Smooth muscle cell (in vitro differentiated cells): ENCODE measurements at regions not wholly inside any gene's neighbourhood (a gene's known extent, or its start where the extent isn't known, plus 50 kb on each side); places are given as distances from the start of the nearest gene placed in this dataset.

ENCODE experiments used
- DNase-seq: peaks from one replicate; lab custom pipeline; 2025; ENCODE audit not compliant: unreplicated experiment; lab: John Stamatoyannopoulos, UW
- H2AFZ ChIP-seq: fragments of 200-600 bp; sonication (generic); 2 replicates; pipeline ENCODE4 v1.6.0; 2016; ENCODE audit warnings: antibody characterized with exemption, low read depth, mild to moderate bottlenecking
- H3F3A ChIP-seq: fragments of 200-600 bp; sonication (generic); 2 replicates; pipeline ENCODE4 v1.6.0; 2017; ENCODE audit warnings: antibody characterized with exemption, low read depth
- H3K27ac ChIP-seq: fragments of 200-600 bp; sonication (generic); 2 replicates; pipeline ENCODE4 v1.5.1; 2016; ENCODE audit warnings: low read depth, mild to moderate bottlenecking
- H3K27me3 ChIP-seq: fragments of 200-600 bp; sonication (generic); 2 replicates; pipeline ENCODE4 v1.6.1; 2016; ENCODE audit warnings: low read depth, mild to moderate bottlenecking
- H3K36me3 ChIP-seq: fragments of 200-600 bp; sonication (generic); 2 replicates; pipeline ENCODE4 v1.5.1; 2016; ENCODE audit warnings: low read depth
- H3K4me1 ChIP-seq: fragments of 200-600 bp; sonication (generic); 2 replicates; pipeline ENCODE4 v1.5.1; 2016; ENCODE audit warnings: low read depth
- H3K4me2 ChIP-seq: fragments of 200-600 bp; sonication (generic); 2 replicates; pipeline ENCODE4 v1.6.0; 2016; ENCODE audit warnings: mild to moderate bottlenecking
- H3K4me3 ChIP-seq: fragments of 200-600 bp; sonication (generic); 2 replicates; pipeline ENCODE4 v1.5.1; 2016; ENCODE audit warnings: mild to moderate bottlenecking
- H3K79me2 ChIP-seq: fragments of 200-600 bp; sonication (generic); 2 replicates; pipeline ENCODE4 v1.6.0; 2016; ENCODE audit warnings: low read depth, mild to moderate bottlenecking
- H3K9ac ChIP-seq: fragments of 200-600 bp; sonication (generic); 2 replicates; pipeline ENCODE4 v1.6.0; 2016; ENCODE audit warnings: low read depth
- H3K9me3 ChIP-seq: fragments of 200-600 bp; sonication (generic); replicated peaks from 2 replicates; pipeline ENCODE4 v1.5.1; 2016; ENCODE audit warnings: low read depth
- H4K20me1 ChIP-seq: fragments of 200-600 bp; sonication (generic); 2 replicates; pipeline ENCODE4 v1.6.0; 2016; ENCODE audit warnings: low read depth
- WGBS: methylation state at CpG from one replicate; pipeline ENCODE4 v1.1.7; 2016; ENCODE audit warnings: low lambda C conversion rate; 5-methylcytosine and 5-hydroxymethylcytosine counted together
- TF ChIP-seq, protein P1 (sequence below): fragments of 200-600 bp; sonication (generic); IDR thresholded peaks from 2 replicates; pipeline ENCODE4 v1.5.1; 2017; ENCODE audit warnings: borderline replicate concordance, mild to moderate bottlenecking, antibody characterized with exemption; ENCODE audit not compliant: insufficient read depth, poor library complexity, severe bottlenecking

DNA sequence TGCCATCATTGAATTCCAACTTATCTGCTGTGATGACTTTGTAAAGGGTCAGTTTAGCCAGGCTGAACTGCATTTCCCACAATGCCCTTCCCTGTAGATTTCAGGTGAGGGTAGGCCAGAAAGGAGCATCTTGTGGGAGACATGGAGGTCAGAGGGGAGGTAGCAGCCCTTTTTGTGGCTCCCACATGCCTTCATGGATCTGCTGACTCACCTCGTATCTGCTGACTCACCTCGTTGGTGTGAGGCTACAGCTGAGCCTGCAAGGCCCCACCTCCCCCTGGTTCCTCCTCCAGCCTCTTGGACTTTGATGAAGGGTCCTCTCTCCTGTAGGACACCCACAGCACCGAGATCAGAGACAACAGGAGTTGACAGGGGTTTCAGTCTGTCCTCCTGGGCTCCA lies 102.5 kb downstream of the SALL1 start:
- 55% methylated on average over 3 of the region's 3 CpGs for WGBS
- H3K4me2 ChIP-seq, result no peak overlapping the region
- no peak overlapping the region for H3K4me3 ChIP-seq

DNA sequence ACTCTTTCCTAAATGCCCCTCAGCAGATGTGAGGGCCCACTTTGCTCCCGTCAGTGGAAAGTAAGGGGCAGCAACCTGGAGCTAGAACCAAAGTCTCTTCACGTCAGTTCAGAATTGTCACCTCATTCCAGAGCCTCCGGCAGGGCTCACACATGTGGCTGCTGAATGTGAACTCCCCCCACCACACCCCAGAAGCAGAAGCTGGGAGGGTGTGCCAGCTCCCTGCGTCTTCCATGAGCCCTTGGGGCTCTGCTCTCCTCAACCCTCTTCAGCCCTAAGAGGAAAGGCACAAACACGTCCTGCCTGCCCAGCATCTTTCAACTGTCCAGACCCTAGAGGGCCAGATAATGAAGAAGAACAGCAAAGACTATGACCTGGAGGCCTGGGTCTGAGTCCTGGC lies 105.3 kb downstream of the SALL1 start:
- H3K79me2 ChIP-seq, result no peaks in the 10 kb centered on the region
- H2AFZ ChIP-seq, result no peak overlapping the region
- no peaks in the 10 kb centered on the region for H3K9me3 ChIP-seq
- H3K4me1 ChIP-seq, result no peaks in the 10 kb centered on the region
- TF ChIP-seq, protein P1, sequence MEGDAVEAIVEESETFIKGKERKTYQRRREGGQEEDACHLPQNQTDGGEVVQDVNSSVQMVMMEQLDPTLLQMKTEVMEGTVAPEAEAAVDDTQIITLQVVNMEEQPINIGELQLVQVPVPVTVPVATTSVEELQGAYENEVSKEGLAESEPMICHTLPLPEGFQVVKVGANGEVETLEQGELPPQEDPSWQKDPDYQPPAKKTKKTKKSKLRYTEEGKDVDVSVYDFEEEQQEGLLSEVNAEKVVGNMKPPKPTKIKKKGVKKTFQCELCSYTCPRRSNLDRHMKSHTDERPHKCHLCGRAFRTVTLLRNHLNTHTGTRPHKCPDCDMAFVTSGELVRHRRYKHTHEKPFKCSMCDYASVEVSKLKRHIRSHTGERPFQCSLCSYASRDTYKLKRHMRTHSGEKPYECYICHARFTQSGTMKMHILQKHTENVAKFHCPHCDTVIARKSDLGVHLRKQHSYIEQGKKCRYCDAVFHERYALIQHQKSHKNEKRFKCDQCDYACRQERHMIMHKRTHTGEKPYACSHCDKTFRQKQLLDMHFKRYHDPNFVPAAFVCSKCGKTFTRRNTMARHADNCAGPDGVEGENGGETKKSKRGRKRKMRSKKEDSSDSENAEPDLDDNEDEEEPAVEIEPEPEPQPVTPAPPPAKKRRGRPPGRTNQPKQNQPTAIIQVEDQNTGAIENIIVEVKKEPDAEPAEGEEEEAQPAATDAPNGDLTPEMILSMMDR, result no peak
- WGBS, result 86% methylated on average over 5 of the region's 5 CpGs
- no peaks in the 10 kb centered on the region for H3K36me3 ChIP-seq
- no peak overlapping the region for H3K27ac ChIP-seq
- no peak for DNase-seq
- H3K27me3 ChIP-seq, result no peaks in the 10 kb centered on the region
- H3K9ac ChIP-seq, result no peak overlapping the region
- H3K4me3 ChIP-seq, result no peak overlapping the region
- no peak overlapping the region for H3K4me2 ChIP-seq
- no peaks in the 10 kb centered on the region for H3F3A ChIP-seq
- H4K20me1 ChIP-seq, result no peaks in the 10 kb centered on the region

More for the DNA sequence above, 102.5 kb downstream of the SALL1 start:
- TF ChIP-seq, protein P1, result no peak
- no peak for DNase-seq
- Histone ChIP-seq H3F3A (no peaks in the 10 kb centered on the region), H3K9ac (no peak overlapping the region), H3K36me3 (no peaks in the 10 kb centered on the region), H3K9me3 (no peaks in the 10 kb centered on the region), H3K27ac (no peak overlapping the region), H2AFZ (no peak overlapping the region), H3K79me2 (no peaks in the 10 kb centered on the region), H3K4me1 (no peaks in the 10 kb centered on the region), H3K27me3 (no peaks in the 10 kb centered on the region), H4K20me1 (no peaks in the 10 kb centered on the region)

DNA sequence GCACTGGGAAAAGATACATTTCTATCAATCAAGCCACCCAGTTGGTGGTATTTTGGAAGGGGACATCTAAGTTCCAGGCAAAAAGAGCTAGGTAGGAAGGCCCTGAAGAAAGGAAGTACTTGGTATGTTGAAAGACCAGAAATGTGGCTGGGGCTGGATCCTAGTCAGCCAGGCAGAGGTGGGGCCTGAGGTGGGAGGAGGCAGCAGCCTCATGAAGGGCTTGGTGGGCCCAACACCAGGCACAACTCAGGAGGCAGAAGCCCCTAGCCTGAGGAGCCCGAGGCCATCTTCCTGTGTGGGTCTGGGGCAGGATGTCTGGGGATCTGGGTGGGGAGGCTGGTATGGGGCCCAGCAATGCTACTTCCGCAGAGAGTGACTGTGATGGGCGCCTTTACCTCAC lies 105.9 kb downstream of the SALL1 start:
- DNase-seq, result no peak
- H3K27ac ChIP-seq, result no peak overlapping the region
- H3F3A ChIP-seq, result no peaks in the 10 kb centered on the region
- no peaks in the 10 kb centered on the region for H3K36me3 ChIP-seq
- 88% methylated on average over 3 of the region's 3 CpGs for WGBS
- no peak overlapping the region for H3K4me3 ChIP-seq
- H3K4me1 ChIP-seq, result no peaks in the 10 kb centered on the region
- no peaks in the 10 kb centered on the region for H4K20me1 ChIP-seq
- no peak overlapping the region for H2AFZ ChIP-seq
- TF ChIP-seq, protein P1, result no peak
- H3K27me3 ChIP-seq, result no peaks in the 10 kb centered on the region
- H3K4me2 ChIP-seq, result no peak overlapping the region
- H3K79me2 ChIP-seq, result no peaks in the 10 kb centered on the region
- no peaks in the 10 kb centered on the region for H3K9me3 ChIP-seq
- no peak overlapping the region for H3K9ac ChIP-seq

DNA sequence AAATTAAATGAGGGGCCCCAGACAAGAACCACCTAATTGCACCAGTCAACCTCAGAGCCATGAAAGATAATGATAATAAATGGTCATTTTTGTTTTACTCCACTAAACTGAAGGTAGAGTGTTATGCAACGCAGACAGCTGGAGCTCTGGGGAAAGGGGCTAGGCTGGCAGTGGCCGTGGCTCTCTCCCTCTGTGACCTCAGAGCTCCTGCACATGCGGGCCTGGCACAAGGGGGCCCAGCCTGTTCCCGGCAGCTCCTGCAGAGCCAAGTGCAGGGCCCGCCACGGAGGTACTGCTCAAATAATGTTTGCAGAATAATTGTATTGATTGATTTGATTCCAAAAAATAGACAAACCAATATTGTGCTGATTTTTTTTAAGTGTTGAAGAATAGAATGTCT lies 109.5 kb downstream of the SALL1 start:
- no peak for DNase-seq
- no peaks in the 10 kb centered on the region for H3K27me3 ChIP-seq
- 95% methylated on average over 6 of the region's 6 CpGs for WGBS
- TF ChIP-seq, protein P1, result no peak
- H3K4me2 ChIP-seq, result no peak overlapping the region
- no peak overlapping the region for H2AFZ ChIP-seq
- no peaks in the 10 kb centered on the region for H3K36me3 ChIP-seq
- no peaks in the 10 kb centered on the region for H3K79me2 ChIP-seq
- no peaks in the 10 kb centered on the region for H3K4me1 ChIP-seq
- no peak overlapping the region for H3K4me3 ChIP-seq
- H3K9me3 ChIP-seq, result no peaks in the 10 kb centered on the region
- H3F3A ChIP-seq, result no peaks in the 10 kb centered on the region
- H3K9ac ChIP-seq, result no peak overlapping the region
- no peak overlapping the region for H3K27ac ChIP-seq
- H4K20me1 ChIP-seq, result no peaks in the 10 kb centered on the region
